Adrenal gland (tissue), 5 donors: ENCODE measurements at regions not wholly inside any gene's neighbourhood (a gene's known extent, or its start where the extent isn't known, plus 50 kb on each side); places are given as distances from the start of the nearest gene placed in this dataset.

Experiments used
- CTCF ChIP-seq, 6 experiments: fragments of 450-650 bp in 4 of 6; fragments of 200-600 bp in 2 of 6; sonication (generic) in 1 of 6; IDR thresholded peaks; 1 replicate in 5 of 6; 2 replicates in 1 of 6; pipeline versions ENCODE4 v1.5.1 to v1.8.0; 2016 to 2021; ENCODE audit warnings: antibody characterized with exemption in 6 of 6, mild to moderate bottlenecking in 2 of 6, moderate library complexity in 1 of 6
- POLR2A ChIP-seq, 2 donors: fragments of 450-650 bp; IDR thresholded peaks; one replicate each; pipeline ENCODE4 v1.6.1; 2017; ENCODE audit warnings: antibody characterized with exemption in 2 of 2, mild to moderate bottlenecking in 2 of 2, moderate library complexity in 1 of 2
- donor health status: DM: no; HTN: no; CAD: no.

GRCh38 chr12:124208489-124208888, 86.4 kb upstream of the RFLNA start:
- TF ChIP-seq CTCF (IDR thresholded peaks at IDR 0.05): no peak
- no peak for TF ChIP-seq POLR2A (IDR thresholded peaks at IDR 0.05)
